ENCODE measurements at regions not wholly inside any gene's neighbourhood (a gene's known extent, or its start where the extent isn't known, plus 50 kb on each side); places are given as distances from the start of the nearest gene placed in this dataset.

DNA sequence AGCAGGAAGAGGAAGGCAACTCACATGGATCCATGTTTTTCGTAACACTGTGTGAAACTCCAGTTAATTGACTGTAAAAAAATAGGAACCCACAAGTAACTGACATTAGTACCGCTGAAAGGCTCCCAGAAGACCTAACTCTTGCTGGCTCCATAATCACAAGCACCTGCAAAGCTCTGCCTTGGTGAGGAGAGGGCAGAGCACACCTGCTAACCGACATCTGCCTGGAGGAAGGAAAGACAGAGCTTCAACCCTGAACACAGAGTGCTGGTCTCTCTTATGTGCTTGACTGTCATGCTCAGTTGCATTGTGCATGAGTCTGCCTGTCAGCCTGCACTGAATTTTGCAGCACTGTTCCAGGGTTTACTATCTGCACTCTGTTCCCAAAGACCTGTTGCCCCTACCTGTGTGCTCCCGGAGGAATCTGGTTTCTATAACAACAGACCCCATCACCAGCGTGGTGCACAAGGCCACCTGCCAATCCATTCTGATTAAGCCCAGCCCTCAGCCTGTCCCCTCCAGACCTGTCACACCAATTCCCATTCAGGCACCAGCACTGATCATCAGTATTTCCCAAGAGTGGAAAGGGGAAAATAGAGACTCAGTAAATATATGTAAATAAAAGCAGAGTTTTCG is 63.1 kb upstream of the ANKRD1 start:
- Mint-ChIP-seq H3K4me1 (ENCODE audit: low read depth) (peaks cover 5% of the 10 kb centered on the region), H3K4me3 (no peak overlapping the region), H3K36me3 (ENCODE audit: low read depth) (no peaks in the 10 kb centered on the region), H3K9me3 (no peaks in the 10 kb centered on the region), H3K27ac (no peak overlapping the region), H3K27me3 (no peaks in the 10 kb centered on the region)
- DNase-seq = no peak
- TF ChIP-seq CTCF (IDR thresholded peaks at IDR 0.05) = no peak
- CTCF ChIA-PET = interaction anchor here (1.0 to 1.1 kb wide), 2 partner anchors 22 to 72 kb away, joined by 3 to 5 read pairs; no protein-coding TSS in a partner anchor
- POLR2A ChIA-PET = no interaction called here
- no peak for ATAC-seq
- intact Hi-C loops (cut with micrococcal nuclease) = no loop called here

DNA sequence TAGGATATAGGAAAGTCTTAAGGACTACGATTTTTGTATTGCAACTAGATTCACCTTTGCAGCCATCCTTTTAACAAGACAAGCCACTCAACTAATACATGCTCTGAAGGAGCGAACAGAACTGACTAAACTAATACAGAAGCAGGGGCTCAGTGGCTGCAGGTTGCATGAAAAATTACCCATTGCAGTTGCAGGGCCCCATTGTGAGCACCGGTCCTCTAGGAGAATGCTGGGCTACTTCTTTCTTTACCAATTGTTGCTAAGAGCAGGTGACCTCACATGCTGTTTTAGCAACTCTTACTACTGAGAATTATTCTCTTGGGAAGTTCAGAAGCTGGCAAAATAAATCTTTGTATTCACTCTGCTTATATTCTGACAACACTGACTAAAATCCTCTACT is 64.0 kb upstream of the ANKRD1 start:
- ChIA-PET POLR2A (no interaction called here), CTCF (interaction anchor here (1.0 kb wide), 1 partner anchor 21 kb away, joined by 3 read pairs; no protein-coding TSS in a partner anchor)
- Mint-ChIP-seq H3K4me1 (ENCODE audit: low read depth) (peaks cover 5% of the 10 kb centered on the region), H3K27ac (no peak overlapping the region), H3K27me3 (no peaks in the 10 kb centered on the region), H3K36me3 (ENCODE audit: low read depth) (no peaks in the 10 kb centered on the region), H3K4me3 (no peak overlapping the region), H3K9me3 (no peaks in the 10 kb centered on the region)
- DNase-seq (no peak), ATAC-seq (no peak)
- no peak for TF ChIP-seq CTCF (IDR thresholded peaks at IDR 0.05)
- intact Hi-C loops (cut with micrococcal nuclease) = no loop called here

DNA sequence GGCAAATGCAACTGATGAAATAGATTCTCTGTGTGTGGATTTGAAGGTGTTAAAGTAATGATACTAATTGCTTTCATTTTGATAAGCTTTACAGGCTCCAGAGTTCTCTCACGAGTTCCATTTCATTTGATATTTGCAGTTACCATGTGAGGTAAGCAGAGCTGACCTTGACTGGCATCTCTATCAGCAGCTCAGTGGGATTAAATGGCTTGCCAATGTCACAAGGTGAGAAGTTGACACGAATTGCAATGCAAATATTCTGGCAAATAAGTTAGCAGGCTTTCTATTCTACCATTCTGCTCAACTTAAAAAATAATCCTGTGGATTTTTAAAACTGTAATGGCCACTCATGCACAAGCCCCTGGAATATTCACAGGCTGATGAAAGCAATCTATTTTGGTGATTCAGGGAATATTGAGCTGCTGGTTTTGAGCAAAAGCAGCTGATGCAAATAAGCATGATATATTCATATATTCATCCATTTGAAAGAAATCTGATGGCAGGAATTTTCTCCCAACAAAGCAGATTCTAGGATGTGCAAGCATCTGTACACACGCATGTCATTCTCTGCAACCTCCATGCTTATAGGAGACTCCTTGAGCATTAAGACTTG is 64.5 kb upstream of the ANKRD1 start:
- ATAC-seq (no peak), DNase-seq (no peak)
- H3K27ac Mint-ChIP-seq = no peak overlapping the region
- peaks cover 5% of the 10 kb centered on the region for H3K4me1 Mint-ChIP-seq (ENCODE audit: low read depth)
- no peaks in the 10 kb centered on the region for H3K9me3 Mint-ChIP-seq
- intact Hi-C loops (cut with micrococcal nuclease) = no loop called here
- CTCF ChIA-PET = interaction anchor here (1.0 kb wide), 1 partner anchor 21 kb away, joined by 3 read pairs; no protein-coding TSS in a partner anchor
- TF ChIP-seq CTCF (IDR thresholded peaks at IDR 0.05) = no peak
- no peaks in the 10 kb centered on the region for H3K36me3 Mint-ChIP-seq (ENCODE audit: low read depth)
- H3K27me3 Mint-ChIP-seq = no peaks in the 10 kb centered on the region
- POLR2A ChIA-PET = no interaction called here
- H3K4me3 Mint-ChIP-seq = no peak overlapping the region

- Mint-ChIP-seq H3K36me3 (ENCODE audit: low read depth) (no peaks in the 10 kb centered on the region), H3K4me1 (ENCODE audit: low read depth) (peaks cover 5% of the 10 kb centered on the region), H3K4me3 (no peak overlapping the region), H3K27me3 (no peaks in the 10 kb centered on the region), H3K9me3 (no peaks in the 10 kb centered on the region), H3K27ac (no peak overlapping the region)
- ChIA-PET POLR2A (interaction anchor here (0.7 kb wide), 1 partner anchor 20 kb away, joined by 4 read pairs; no protein-coding TSS in a partner anchor), CTCF (no interaction called here)
- TF ChIP-seq CTCF (IDR thresholded peaks at IDR 0.05) = no peak
- intact Hi-C loops (cut with micrococcal nuclease) = no loop called here
- DNase-seq (no peak), ATAC-seq (no peak)
Observed at GRCh38 chr10:90986136-90986760, 65.4 kb upstream of the ANKRD1 start.

- ChIA-PET CTCF (no interaction called here), POLR2A (interaction anchor here (0.7 kb wide), 1 partner anchor 20 kb away, joined by 4 read pairs; no protein-coding TSS in a partner anchor)
- no peak for TF ChIP-seq CTCF (IDR thresholded peaks at IDR 0.05)
Observed at GRCh38 chr10:90986870-90987269, 66.0 kb upstream of the ANKRD1 start.

More at GRCh38 chr10:90986870-90987269, 66.0 kb upstream of the ANKRD1 start:
- Mint-ChIP-seq H3K36me3 (ENCODE audit: low read depth) (no peaks in the 10 kb centered on the region), H3K27me3 (no peaks in the 10 kb centered on the region), H3K9me3 (no peaks in the 10 kb centered on the region), H3K4me1 (ENCODE audit: low read depth) (peaks cover 5% of the 10 kb centered on the region), H3K27ac (no peak overlapping the region), H3K4me3 (no peak overlapping the region)
- DNase-seq = no peak
- intact Hi-C loops (cut with micrococcal nuclease) = no loop called here
- no peak for ATAC-seq
